Activated naive CD4-positive, alpha-beta T cell treated with anti-CD3 and anti-CD28 coated beads, Interleukin-2, amount 50 U/mL, for 72 hours (primary cell): ENCODE measurements at regions not wholly inside any gene's neighbourhood (a gene's known extent, or its start where the extent isn't known, plus 50 kb on each side); places are given as distances from the start of the nearest gene placed in this dataset.
"Not testable (repeated sequence)": the region's sequence is repeated elsewhere in the genome, so short reads cannot be mapped to it uniquely, and the experiment has no call there.

Experiments
- ATAC-seq, 2 donors: fragments of 150-1000 bp; cut with Tn5 transposase; 2 replicates each; pipeline ENCODE4 v1.10.0; 2021; ENCODE audit warnings: mild to moderate bottlenecking in 2 of 2, moderate library complexity in 2 of 2
- DNase-seq, 2 donors: peaks; one replicate each; pipeline ENCODE4 v3.0.0; 2021 to 2022; ENCODE audit warnings: low spot score in 2 of 2
- H3K27ac Mint-ChIP-seq, 2 donors: one replicate each; pipeline ENCODE4 v1.8.0; 2022; ENCODE audit warnings: mild to moderate bottlenecking in 2 of 2, mixed read lengths in 2 of 2
- H3K36me3 Mint-ChIP-seq, 2 donors: one replicate each; pipeline ENCODE4 v1.8.0; 2022; ENCODE audit warnings: mixed read lengths in 2 of 2
- H3K9me3 Mint-ChIP-seq, 2 donors: one replicate each; pipeline ENCODE4 v1.8.0; 2022; ENCODE audit warnings: mixed read lengths in 2 of 2

GRCh38 chr5:90297045-90297764, 112.4 kb downstream of the CETN3 start:
- H3K36me3 Mint-ChIP-seq: no peaks in the 10 kb centered on the region
- ATAC-seq: no peak
- DNase-seq: no peak
- no peak overlapping the region for H3K27ac Mint-ChIP-seq
- H3K9me3 Mint-ChIP-seq: no peaks in the 10 kb centered on the region

GRCh38 chr5:90294604-90295003, 115.0 kb downstream of the CETN3 start:
- DNase-seq (no peak), ATAC-seq (no peak)
- no peaks in the 10 kb centered on the region for H3K9me3 Mint-ChIP-seq
- no peaks in the 10 kb centered on the region for H3K36me3 Mint-ChIP-seq
- no peak overlapping the region for H3K27ac Mint-ChIP-seq

DNA sequence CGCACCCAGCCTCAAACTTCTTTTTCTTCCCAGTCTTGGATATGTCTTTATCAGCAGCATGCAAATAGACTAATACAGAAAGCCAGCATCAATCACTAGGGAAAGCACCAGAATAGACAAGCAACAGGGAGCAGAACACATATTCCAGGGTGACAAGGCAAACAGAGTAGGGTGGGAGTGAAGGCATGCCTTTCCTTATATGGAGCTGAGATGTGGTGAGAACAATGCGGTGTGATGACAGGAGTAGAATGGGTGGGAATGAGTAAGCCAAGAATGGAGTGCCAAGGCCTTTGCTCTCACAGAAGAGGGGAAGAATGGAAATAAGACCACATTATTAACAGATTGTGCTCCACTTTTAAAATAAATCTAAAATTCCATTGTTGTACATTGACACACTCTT, 115.6 kb downstream of the CETN3 start:
- Mint-ChIP-seq H3K27ac (no peak overlapping the region), H3K36me3 (no peaks in the 10 kb centered on the region), H3K9me3 (no peaks in the 10 kb centered on the region)
- ATAC-seq (no peak), DNase-seq (no peak)

GRCh38 chr5:90290648-90291047, 118.9 kb downstream of the CETN3 start:
- H3K27ac Mint-ChIP-seq: no peak overlapping the region
- ATAC-seq: no peak
- H3K36me3 Mint-ChIP-seq: no peaks in the 10 kb centered on the region
- DNase-seq: no peak
- H3K9me3 Mint-ChIP-seq: no peaks in the 10 kb centered on the region

GRCh38 chr5:90289837-90290236, 119.7 kb downstream of the CETN3 start:
- H3K27ac Mint-ChIP-seq: no peak overlapping the region
- no peaks in the 10 kb centered on the region for H3K9me3 Mint-ChIP-seq
- ATAC-seq: no peak
- H3K36me3 Mint-ChIP-seq: no peaks in the 10 kb centered on the region
- DNase-seq: no peak

- H3K9me3 Mint-ChIP-seq: no peaks in the 10 kb centered on the region
- no peak for DNase-seq
- no peaks in the 10 kb centered on the region for H3K36me3 Mint-ChIP-seq
- no peak for ATAC-seq
- H3K27ac Mint-ChIP-seq: no peak overlapping the region
Measured at GRCh38 chr5:90287036-90287435, 122.5 kb downstream of the CETN3 start.

DNA sequence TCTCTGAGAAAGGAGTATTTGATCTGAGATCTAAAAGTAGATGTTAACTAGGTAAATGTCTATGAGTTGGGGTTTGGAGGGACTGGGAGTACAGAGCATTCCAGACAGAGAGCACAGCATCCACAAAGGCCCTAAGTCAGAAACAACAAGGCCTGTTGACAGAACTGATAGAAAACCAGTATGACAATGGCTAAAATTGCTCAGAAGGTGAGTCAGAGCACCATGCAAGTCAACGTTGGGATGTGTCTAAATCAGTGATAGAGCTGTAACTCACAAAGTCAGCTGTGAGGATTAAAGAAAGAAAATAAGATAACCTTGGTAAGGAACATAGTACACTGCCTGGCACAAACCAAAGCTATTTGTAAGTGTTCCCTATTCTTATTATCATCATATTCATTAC, 124.0 kb downstream of the CETN3 start:
- ATAC-seq: no peak
- no peaks in the 10 kb centered on the region for H3K9me3 Mint-ChIP-seq
- no peak overlapping the region for H3K27ac Mint-ChIP-seq
- H3K36me3 Mint-ChIP-seq: no peaks in the 10 kb centered on the region
- DNase-seq: no peak

GRCh38 chr5:90284375-90284774, 125.2 kb downstream of the CETN3 start:
- no peak for DNase-seq
- no peak overlapping the region for H3K27ac Mint-ChIP-seq
- H3K9me3 Mint-ChIP-seq: no peaks in the 10 kb centered on the region
- no peaks in the 10 kb centered on the region for H3K36me3 Mint-ChIP-seq
- ATAC-seq: no peak

DNA sequence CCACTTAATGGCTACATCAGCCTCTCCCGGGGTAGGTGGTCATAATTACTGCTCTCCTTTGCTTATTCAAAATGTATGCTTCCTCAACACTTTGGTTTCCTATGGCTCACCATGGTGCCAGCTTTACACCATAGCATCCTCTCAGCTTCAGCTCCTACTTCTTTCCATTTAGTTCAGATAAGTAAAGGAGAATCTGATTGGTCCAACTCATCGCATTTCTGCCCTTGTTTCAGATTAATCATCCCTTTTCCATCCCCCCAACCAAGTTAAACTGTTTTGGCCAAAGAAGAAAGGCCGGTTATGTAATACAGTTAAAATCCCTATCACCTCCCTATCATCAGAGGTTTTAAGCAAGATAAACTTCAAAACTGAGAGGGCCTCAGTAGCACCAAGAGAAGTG, 130.5 kb downstream of the CETN3 start:
- Mint-ChIP-seq H3K9me3 (no peaks in the 10 kb centered on the region), H3K27ac (no peak overlapping the region), H3K36me3 (no peaks in the 10 kb centered on the region)
- DNase-seq (no peak), ATAC-seq (no peak)

- ATAC-seq (no peak), DNase-seq (no peak)
- Mint-ChIP-seq H3K27ac (no peak overlapping the region), H3K9me3 (no peaks in the 10 kb centered on the region), H3K36me3 (no peaks in the 10 kb centered on the region)
Measured at GRCh38 chr5:90274216-90274615, 135.3 kb downstream of the CETN3 start.

DNA sequence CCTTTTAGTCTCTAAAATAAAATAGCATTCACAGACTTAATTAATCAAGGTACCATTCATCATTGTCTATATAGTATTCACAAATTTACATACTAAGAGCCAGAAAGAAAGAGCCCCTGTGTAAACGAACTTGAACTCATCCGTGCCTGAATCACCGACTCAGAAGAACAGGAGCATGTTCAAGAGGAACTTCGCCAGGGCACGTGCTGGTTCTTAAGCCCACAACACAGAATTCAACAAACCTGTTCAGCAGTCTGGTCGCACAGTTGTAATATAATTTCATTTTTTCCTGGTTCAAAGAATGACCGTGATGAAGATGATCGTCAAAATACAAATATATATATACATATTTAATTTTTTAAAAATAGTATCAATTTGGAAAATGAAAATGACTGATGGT, 141.9 kb downstream of the CETN3 start:
- H3K9me3 Mint-ChIP-seq: no peaks in the 10 kb centered on the region
- no peak for ATAC-seq
- no peaks in the 10 kb centered on the region for H3K36me3 Mint-ChIP-seq
- no peak for DNase-seq
- H3K27ac Mint-ChIP-seq: no peak overlapping the region

DNA sequence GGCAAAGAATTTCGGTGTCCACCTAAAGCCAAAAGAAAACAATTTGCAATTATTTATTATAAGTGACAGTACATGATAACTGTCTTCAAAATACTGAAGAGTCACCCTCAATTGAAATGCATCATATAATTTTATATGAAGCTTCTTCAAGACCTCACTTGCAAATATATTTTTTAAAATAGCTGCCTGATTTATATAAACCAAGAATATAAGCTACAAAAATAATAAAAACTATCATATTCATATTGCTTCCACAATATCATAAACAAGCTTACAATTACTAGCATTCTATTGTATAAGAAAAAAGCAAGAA, 144.1 kb downstream of the CETN3 start:
- ATAC-seq: no peak
- H3K36me3 Mint-ChIP-seq: no peaks in the 10 kb centered on the region

DNA sequence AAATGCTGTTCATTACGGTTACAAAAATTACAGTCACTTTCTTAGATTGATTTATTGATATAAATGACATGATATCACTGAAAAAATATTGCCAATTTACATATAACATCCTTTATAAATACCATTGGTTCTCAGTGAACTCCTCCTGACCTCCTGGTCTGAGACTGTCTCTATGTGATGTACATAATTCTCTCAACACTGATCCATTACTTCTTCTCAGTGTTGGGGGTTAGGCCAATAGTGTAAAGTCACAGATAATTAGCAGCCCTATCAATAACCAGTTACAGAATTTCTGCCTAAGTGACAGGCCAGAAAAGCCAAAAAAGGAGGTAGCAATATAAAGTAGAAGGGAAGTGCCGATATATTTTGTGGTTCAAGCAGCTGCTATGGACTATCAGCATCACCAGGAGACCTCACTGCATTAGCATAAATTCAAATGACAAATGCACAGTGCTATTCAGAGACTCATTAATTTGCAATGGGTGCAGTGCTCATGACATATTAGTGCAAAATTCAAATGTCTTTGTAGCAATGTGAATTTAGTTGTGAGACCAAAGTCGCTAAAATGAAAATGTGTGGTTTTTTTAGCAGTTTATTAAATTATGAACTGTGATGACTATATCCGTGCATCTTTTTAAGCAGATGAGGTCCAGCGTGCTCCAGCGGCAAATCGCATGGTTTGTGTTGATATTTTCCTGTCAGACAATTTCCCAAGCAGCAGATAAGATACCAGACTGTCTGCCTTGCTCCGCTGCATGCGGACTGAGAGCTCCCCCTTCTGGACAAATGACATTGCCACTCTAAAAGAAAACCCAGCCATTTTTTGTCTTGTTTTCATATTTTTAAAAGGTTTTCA, 144.6 kb downstream of the CETN3 start:
- Mint-ChIP-seq H3K36me3 (no peaks in the 10 kb centered on the region), H3K9me3 (no peaks in the 10 kb centered on the region), H3K27ac (no peak overlapping the region)
- ATAC-seq: no peak
- peak in 1 of 2 donors; percentile 54 for DNase-seq

More for the DNA sequence above, 144.1 kb downstream of the CETN3 start:
- Mint-ChIP-seq H3K27ac (no peak overlapping the region), H3K9me3 (no peaks in the 10 kb centered on the region)
- no peak for DNase-seq

- H3K27ac Mint-ChIP-seq: no peak overlapping the region
- H3K9me3 Mint-ChIP-seq: no peaks in the 10 kb centered on the region
- no peak for ATAC-seq
- no peaks in the 10 kb centered on the region for H3K36me3 Mint-ChIP-seq
- DNase-seq: no peak
Measured at GRCh38 chr5:90263102-90263820, 146.3 kb downstream of the CETN3 start.

GRCh38 chr5:90251447-90251846, 158.1 kb downstream of the CETN3 start:
- ATAC-seq: no peak
- H3K36me3 Mint-ChIP-seq: no peaks in the 10 kb centered on the region

GRCh38 chr5:90248640-90249039, 160.9 kb downstream of the CETN3 start:
- no peaks in the 10 kb centered on the region for H3K9me3 Mint-ChIP-seq
- no peak overlapping the region for H3K27ac Mint-ChIP-seq
- no peaks in the 10 kb centered on the region for H3K36me3 Mint-ChIP-seq
- ATAC-seq (no peak), DNase-seq (no peak)

More at GRCh38 chr5:90251447-90251846, 158.1 kb downstream of the CETN3 start:
- Mint-ChIP-seq H3K9me3 (no peaks in the 10 kb centered on the region), H3K27ac (no peak overlapping the region)
- DNase-seq: no peak

- not testable (repeated sequence) for ATAC-seq, H3K9me3 Mint-ChIP-seq, DNase-seq, H3K27ac Mint-ChIP-seq, H3K36me3 Mint-ChIP-seq
Measured at GRCh38 chr5:90243848-90244247, 165.7 kb downstream of the CETN3 start.
